HEK293T (cell line): ENCODE measurements at regions not wholly inside any gene's neighbourhood (a gene's known extent, or its start where the extent isn't known, plus 50 kb on each side); places are given as distances from the start of the nearest gene placed in this dataset.

Source experiments
- CTCF ChIA-PET: fragments of 350-600 bp; formaldehyde crosslinking; extraction: SDS; loops from one replicate; lab custom pipeline; 2021; ENCODE audit warnings: antibody characterized with exemption, inconsistent platforms; lab: Yijun Ruan, JAX
- POLR2A ChIA-PET: fragments of 350-600 bp; formaldehyde crosslinking; extraction: SDS; loops from one replicate; lab custom pipeline; 2020; ENCODE audit warnings: antibody characterized with exemption, inconsistent platforms; lab: Yijun Ruan, JAX
- DNase-seq: peaks from one replicate; pipeline ENCODE4 v3.0.0; 2012; ENCODE audit warnings: mixed read lengths; ENCODE audit errors: extremely low spot score
- ARNT ChIP-seq: fragments of 450-650 bp; IDR thresholded peaks from 2 replicates; pipeline ENCODE4 v1.6.1; 2017; ENCODE audit warnings: mild to moderate bottlenecking
- BHLHE40 ChIP-seq: fragments of 450-650 bp; IDR thresholded peaks from 2 replicates; pipeline ENCODE4 v1.6.1; 2016; ENCODE audit warnings: mild to moderate bottlenecking, moderate library complexity, borderline replicate concordance
- CTBP1 ChIP-seq: fragments of 450-650 bp; IDR thresholded peaks from 2 replicates; pipeline ENCODE4 v1.6.1; 2016; ENCODE audit warnings: borderline replicate concordance
- ELF4 ChIP-seq: fragments of 450-650 bp; IDR thresholded peaks from 2 replicates; pipeline ENCODE4 v1.6.1; 2017; ENCODE audit warnings: antibody characterized with exemption
- FOXA1 ChIP-seq: fragments of 450-650 bp; IDR thresholded peaks from 2 replicates; pipeline ENCODE4 v1.6.1; 2016; ENCODE audit warnings: mild to moderate bottlenecking
- FOXK2 ChIP-seq: fragments of 450-650 bp; IDR thresholded peaks from 2 replicates; pipeline ENCODE4 v1.6.1; 2016; ENCODE audit warnings: mild to moderate bottlenecking
- FOXM1 ChIP-seq: fragments of 450-650 bp; IDR thresholded peaks from 2 replicates; pipeline ENCODE4 v1.6.1; 2017; ENCODE audit warnings: mild to moderate bottlenecking, borderline replicate concordance
- HDGF ChIP-seq: fragments of 450-650 bp; IDR thresholded peaks from 2 replicates; pipeline ENCODE4 v1.6.1; 2017; ENCODE audit warnings: antibody characterized with exemption, borderline replicate concordance
- L3MBTL2 ChIP-seq: fragments of 450-650 bp; conservative IDR thresholded peaks from 2 replicates; pipeline ENCODE4 v1.6.1; 2016; ENCODE audit warnings: mild to moderate bottlenecking
- LEF1 ChIP-seq: fragments of 450-650 bp; IDR thresholded peaks from 2 replicates; pipeline ENCODE4 v1.6.1; 2017; ENCODE audit warnings: mild to moderate bottlenecking, borderline replicate concordance
- NFRKB ChIP-seq: fragments of 450-650 bp; IDR thresholded peaks from 2 replicates; pipeline ENCODE4 v1.6.1; 2016; ENCODE audit warnings: mild to moderate bottlenecking, moderate library complexity
- PKNOX1 ChIP-seq: fragments of 450-650 bp; IDR thresholded peaks from 2 replicates; pipeline ENCODE4 v1.6.1; 2016
- SP1 ChIP-seq: fragments of 450-650 bp; IDR thresholded peaks from 2 replicates; pipeline ENCODE4 v1.6.1; 2017
- SUZ12 ChIP-seq: fragments of 450-650 bp; IDR thresholded peaks from 2 replicates; pipeline ENCODE4 v1.6.1; 2016; ENCODE audit warnings: mild to moderate bottlenecking
- TARDBP ChIP-seq: fragments of 450-650 bp; IDR thresholded peaks from 2 replicates; pipeline ENCODE4 v1.6.1; 2016
- ZNF384 ChIP-seq: fragments of 450-650 bp; IDR thresholded peaks from 2 replicates; pipeline ENCODE4 v1.6.1; 2016

- no peak for TF ChIP-seq ZNF384
- no peak for TF ChIP-seq SP1
- no peak for TF ChIP-seq FOXK2
- no peak for TF ChIP-seq TARDBP
- TF ChIP-seq FOXM1 = no peak
- TF ChIP-seq CTBP1 = no peak
- TF ChIP-seq ELF4 = no peak
- no peak for TF ChIP-seq LEF1
- no peak for TF ChIP-seq PKNOX1
- no peak for TF ChIP-seq NFRKB
- CTCF ChIA-PET = no interaction called here
- POLR2A ChIA-PET = no interaction called here
- no peak for DNase-seq
Observed at GRCh38 chr9:129462360-129462759, 158.5 kb downstream of the C9orf50 start.

GRCh38 chr9:129460323-129461261, 160.3 kb downstream of the C9orf50 start:
- TF ChIP-seq NFRKB = no peak
- TF ChIP-seq TARDBP = no peak
- TF ChIP-seq SP1 = no peak
- TF ChIP-seq ELF4 = no peak
- no peak for TF ChIP-seq FOXA1
- no peak for TF ChIP-seq SUZ12
- no peak; the same call in 1 of the 2 replicates for TF ChIP-seq L3MBTL2
- DNase-seq = peak; percentile 88
- ChIA-PET CTCF (interaction anchor here (0.6 to 1.4 kb wide), 3 partner anchors 140 to 321 kb away, joined by 3 to 4 read pairs (median 4); no protein-coding TSS in a partner anchor), POLR2A (interaction anchor here (0.6 to 4.0 kb wide), 19 partner anchors 9 to 432 kb away, joined by 3 to 40 read pairs (median 4); partner anchors contain the start of gene SH3GLB2)

GRCh38 chr9:129459547-129460322, 161.2 kb downstream of the C9orf50 start:
- POLR2A ChIA-PET = interaction anchor here (0.6 to 4.0 kb wide), 20 partner anchors 8 to 431 kb away, joined by 3 to 40 read pairs (median 4); partner anchors contain the start of gene SH3GLB2
- CTCF ChIA-PET = interaction anchor here (0.6 kb wide), 1 partner anchor 314 kb away, joined by 4 read pairs; no protein-coding TSS in a partner anchor
- TF ChIP-seq LEF1 (no peak), ZNF384 (no peak), SUZ12 (no peak), FOXA1 (no peak), SP1 (no peak), HDGF (no peak), BHLHE40 (no peak), CTBP1 (no peak), NFRKB (no peak), FOXM1 (no peak), ELF4 (no peak), ARNT (no peak), PKNOX1 (no peak), L3MBTL2 (no peak), TARDBP (no peak), FOXK2 (no peak)
- DNase-seq = peak; percentile 35

GRCh38 chr9:129458663-129459546, 162.0 kb downstream of the C9orf50 start:
- POLR2A ChIA-PET = interaction anchor here (1.0 to 4.0 kb wide), 7 partner anchors 22 to 281 kb away, joined by 3 to 40 read pairs (median 5); no protein-coding TSS in a partner anchor
- CTCF ChIA-PET = interaction anchor here (0.6 kb wide), 2 partner anchors 214 to 286 kb away, joined by 3 read pairs; no protein-coding TSS in a partner anchor
- no peak for TF ChIP-seq FOXA1
- no peak for TF ChIP-seq HDGF
- no peak for TF ChIP-seq ZNF384
- no peak for TF ChIP-seq BHLHE40
- no peak for TF ChIP-seq L3MBTL2
- no peak for TF ChIP-seq ARNT
- TF ChIP-seq CTBP1 = no peak
- no peak for TF ChIP-seq SUZ12
- no peak for TF ChIP-seq FOXK2
- no peak for TF ChIP-seq TARDBP
- TF ChIP-seq SP1 = no peak
- TF ChIP-seq PKNOX1 = no peak
- no peak for TF ChIP-seq LEF1
- TF ChIP-seq ELF4 = no peak
- no peak for TF ChIP-seq FOXM1
- no peak for TF ChIP-seq NFRKB
- DNase-seq = no peak
